ENCODE measurements at regions not wholly inside any gene's neighbourhood (a gene's known extent, or its start where the extent isn't known, plus 50 kb on each side); places are given as distances from the start of the nearest gene placed in this dataset.

DNA sequence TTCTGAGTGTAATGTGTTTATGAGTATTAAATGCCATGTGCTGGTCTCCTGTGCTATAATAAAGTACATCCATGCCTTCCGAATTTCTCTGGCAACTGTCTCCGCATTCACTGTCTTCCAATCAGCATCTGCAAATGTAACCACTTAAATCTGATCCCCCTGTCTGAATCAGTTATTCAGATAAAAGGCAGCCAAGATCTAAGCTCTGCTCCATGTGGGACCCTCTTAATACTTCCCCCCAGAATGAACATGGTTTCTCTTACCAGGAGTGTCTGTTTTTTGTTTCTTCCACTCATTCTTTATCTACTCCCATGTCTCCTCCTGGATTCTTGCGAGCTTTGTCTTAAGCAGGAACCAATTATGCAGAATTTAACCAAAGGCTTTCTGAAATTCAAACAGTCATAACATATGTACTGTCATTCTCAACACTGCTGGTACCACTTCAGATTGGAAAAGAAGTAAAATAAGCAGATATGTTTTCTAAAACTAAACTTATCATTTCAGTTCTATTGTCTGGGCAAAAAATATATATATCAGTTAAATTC is 996.7 kb upstream of the FLRT2 start:
- Mint-ChIP-seq H3K27ac (no peak overlapping the region), H3K4me1 (no peaks in the 10 kb centered on the region), H3K36me3 (no peaks in the 10 kb centered on the region), H3K27me3 (no peaks in the 10 kb centered on the region), H3K4me3 (no peak overlapping the region), H3K9me3 (peaks cover 0 to 6% (median 0%) of the 10 kb centered on the region in 7 donors)
- DNase-seq (no peak), ATAC-seq (ENCODE audit: low read depth in 2 of 2) (no peak)

DNA sequence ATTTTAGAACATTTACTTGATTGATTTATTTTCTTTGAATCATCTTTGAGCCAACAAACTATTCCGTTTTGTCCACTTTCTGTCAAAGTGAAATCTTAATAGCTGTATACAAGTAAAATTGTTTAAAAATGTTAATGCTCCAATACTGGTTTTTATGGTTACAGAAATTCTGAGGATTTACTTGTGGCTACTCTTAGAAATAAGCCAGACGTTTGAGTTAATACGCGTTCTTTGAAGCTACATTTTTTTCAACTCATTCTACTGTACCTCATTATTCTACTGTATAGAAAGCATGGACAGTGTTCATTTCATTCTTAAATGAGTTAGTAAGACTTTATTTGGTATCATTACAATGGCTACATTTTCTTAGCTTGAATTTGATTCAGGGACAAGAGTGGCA is 996.2 kb upstream of the FLRT2 start:
- no peak overlapping the region for H3K27ac Mint-ChIP-seq
- H3K4me3 Mint-ChIP-seq: no peak overlapping the region
- no peaks in the 10 kb centered on the region for H3K4me1 Mint-ChIP-seq
- DNase-seq: no peak
- H3K27me3 Mint-ChIP-seq: no peaks in the 10 kb centered on the region
- H3K9me3 Mint-ChIP-seq: peaks cover 0 to 6% (median 0%) of the 10 kb centered on the region in 7 donors
- ATAC-seq (ENCODE audit: low read depth in 2 of 2): no peak
- no peaks in the 10 kb centered on the region for H3K36me3 Mint-ChIP-seq

DNA sequence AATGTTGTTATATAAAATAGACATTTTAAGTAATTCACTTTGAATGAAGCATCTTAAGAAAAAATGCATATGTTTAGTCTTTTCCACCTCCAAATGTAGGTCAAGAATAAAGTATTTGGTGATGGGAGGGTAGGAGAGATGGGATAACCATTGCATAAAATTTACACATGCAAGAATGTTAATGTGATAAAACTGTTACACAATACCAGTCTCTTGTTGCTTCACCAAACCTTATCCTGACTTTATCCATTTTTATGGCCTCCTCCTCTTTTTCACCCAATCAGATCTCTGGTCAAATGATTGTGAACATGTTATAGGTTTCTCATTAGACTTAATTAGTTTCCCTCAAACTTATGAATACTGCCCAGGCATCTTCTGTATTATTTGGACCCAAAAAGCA is 994.5 kb upstream of the FLRT2 start:
- H3K36me3 Mint-ChIP-seq: no peaks in the 10 kb centered on the region
- H3K9me3 Mint-ChIP-seq: peaks cover 0 to 3% (median 0%) of the 10 kb centered on the region in 7 donors
- no peak for DNase-seq
- H3K4me1 Mint-ChIP-seq: no peaks in the 10 kb centered on the region
- no peak overlapping the region for H3K27ac Mint-ChIP-seq
- no peak for ATAC-seq (ENCODE audit: low read depth in 2 of 2)
- H3K4me3 Mint-ChIP-seq: no peak overlapping the region
- no peaks in the 10 kb centered on the region for H3K27me3 Mint-ChIP-seq

DNA sequence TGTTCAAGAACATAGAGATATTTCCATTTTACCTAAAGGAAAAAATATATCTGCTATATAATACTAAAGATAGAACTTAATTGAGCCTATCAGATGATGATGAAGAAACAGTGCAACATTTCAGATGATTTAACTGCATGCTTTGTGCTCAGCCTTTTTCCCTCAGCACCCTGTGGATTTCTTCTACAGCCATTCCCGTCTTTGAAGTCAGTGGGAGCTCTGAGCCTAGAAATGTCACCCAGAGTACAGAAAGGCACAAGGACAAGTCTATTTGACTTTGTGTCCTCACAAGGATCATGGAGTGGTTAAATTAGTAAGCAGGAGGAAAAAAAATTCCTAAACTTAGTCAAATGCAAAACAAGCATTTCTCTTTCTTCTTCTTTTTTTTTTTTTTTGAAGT is 994.0 kb upstream of the FLRT2 start:
- no peaks in the 10 kb centered on the region for H3K36me3 Mint-ChIP-seq

DNA sequence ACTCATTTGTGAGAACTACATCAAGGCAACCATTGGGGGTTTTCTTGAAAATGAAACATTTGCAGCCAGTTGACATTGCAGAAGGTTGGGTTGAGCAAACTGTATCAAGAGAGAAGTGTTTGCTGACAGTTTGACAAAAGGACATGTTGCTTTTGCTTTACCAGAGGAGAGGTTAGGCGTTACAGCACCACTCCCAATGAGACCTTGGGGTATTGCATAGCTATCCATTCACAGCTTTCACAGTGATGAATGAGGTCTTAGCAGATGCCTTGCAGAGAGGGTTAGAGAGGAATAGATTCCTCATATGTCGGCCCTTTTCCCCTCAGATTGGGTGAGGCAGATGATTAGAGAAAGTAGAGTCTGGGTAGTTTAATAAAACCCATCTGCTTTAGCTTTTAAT is 988.9 kb upstream of the FLRT2 start:
- Mint-ChIP-seq H3K9me3 (peaks cover 0 to 5% (median 0%) of the 10 kb centered on the region in 7 donors), H3K4me3 (no peak overlapping the region), H3K27me3 (no peaks in the 10 kb centered on the region), H3K4me1 (no peaks in the 10 kb centered on the region), H3K36me3 (no peaks in the 10 kb centered on the region), H3K27ac (no peak overlapping the region)
- ATAC-seq (ENCODE audit: low read depth in 2 of 2) (no peak), DNase-seq (no peak)

More for the DNA sequence above, 994.0 kb upstream of the FLRT2 start:
- H3K27ac Mint-ChIP-seq: no peak overlapping the region
- ATAC-seq (ENCODE audit: low read depth in 2 of 2) (no peak), DNase-seq (no peak)
- no peak overlapping the region for H3K4me3 Mint-ChIP-seq
- H3K4me1 Mint-ChIP-seq: no peaks in the 10 kb centered on the region
- H3K27me3 Mint-ChIP-seq: no peaks in the 10 kb centered on the region
- H3K9me3 Mint-ChIP-seq: peaks cover 0 to 3% (median 0%) of the 10 kb centered on the region in 7 donors

DNA sequence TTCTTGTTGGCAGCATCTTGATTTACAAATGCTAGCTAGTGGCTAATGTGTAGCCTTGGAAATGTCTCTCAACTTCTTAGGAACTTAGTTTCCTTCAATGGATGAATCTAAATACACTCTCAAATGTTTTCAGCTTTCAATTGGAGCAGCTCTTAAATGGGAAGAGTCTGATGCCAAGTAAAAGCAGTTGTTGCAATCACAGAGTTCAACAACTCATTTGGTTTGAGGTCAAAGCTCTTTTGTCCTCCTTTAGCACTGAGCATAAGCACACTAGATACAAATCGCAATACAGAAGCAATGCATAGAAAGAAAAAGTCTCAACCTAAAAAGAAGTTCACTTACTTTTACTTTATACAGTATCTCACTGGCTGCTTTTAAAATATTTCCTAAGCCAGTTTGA is 986.1 kb upstream of the FLRT2 start:
- H3K27me3 Mint-ChIP-seq: no peaks in the 10 kb centered on the region
- H3K27ac Mint-ChIP-seq: no peak overlapping the region
- H3K36me3 Mint-ChIP-seq: no peaks in the 10 kb centered on the region
- ATAC-seq (ENCODE audit: low read depth in 2 of 2) (no peak), DNase-seq (no peak)
- no peak overlapping the region for H3K4me3 Mint-ChIP-seq
- peaks cover 0 to 5% (median 0%) of the 10 kb centered on the region in 7 donors for H3K9me3 Mint-ChIP-seq
- H3K4me1 Mint-ChIP-seq: no peaks in the 10 kb centered on the region

DNA sequence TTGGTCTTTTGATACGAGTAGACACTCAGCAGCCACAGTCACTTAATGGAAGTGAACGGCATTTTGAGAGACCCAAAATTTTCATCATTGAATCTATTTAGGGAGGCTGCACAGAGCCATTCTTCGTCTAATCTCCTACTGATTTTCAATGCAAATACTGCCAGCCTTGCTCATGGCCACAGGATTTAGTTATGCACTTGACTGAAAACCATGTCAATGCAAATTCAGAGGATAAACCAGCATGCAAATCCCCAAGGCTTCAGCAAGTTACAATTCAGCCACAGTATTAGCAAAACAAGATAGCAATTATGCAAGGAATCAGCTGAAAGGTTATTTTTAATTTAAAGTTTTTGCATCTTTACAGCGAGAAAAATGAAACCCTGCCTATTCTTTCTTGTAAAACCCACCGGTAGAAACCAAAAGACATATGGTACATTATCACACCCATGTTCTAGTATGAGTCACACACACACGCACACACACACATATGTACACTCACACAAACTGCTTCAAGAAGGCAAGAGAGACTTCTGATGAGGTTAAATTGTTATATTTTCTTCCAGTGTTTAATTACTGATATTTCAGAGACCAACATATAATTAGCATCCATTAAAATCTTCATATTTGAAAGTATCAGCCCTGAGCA is 985.3 kb upstream of the FLRT2 start:
- ATAC-seq (ENCODE audit: low read depth in 2 of 2) (no peak), DNase-seq (no peak)
- H3K4me1 Mint-ChIP-seq: no peaks in the 10 kb centered on the region
- H3K9me3 Mint-ChIP-seq: peaks cover 0 to 5% (median 0%) of the 10 kb centered on the region in 7 donors
- no peaks in the 10 kb centered on the region for H3K36me3 Mint-ChIP-seq
- H3K27me3 Mint-ChIP-seq: no peaks in the 10 kb centered on the region
- no peak overlapping the region for H3K27ac Mint-ChIP-seq
- no peak overlapping the region for H3K4me3 Mint-ChIP-seq

DNA sequence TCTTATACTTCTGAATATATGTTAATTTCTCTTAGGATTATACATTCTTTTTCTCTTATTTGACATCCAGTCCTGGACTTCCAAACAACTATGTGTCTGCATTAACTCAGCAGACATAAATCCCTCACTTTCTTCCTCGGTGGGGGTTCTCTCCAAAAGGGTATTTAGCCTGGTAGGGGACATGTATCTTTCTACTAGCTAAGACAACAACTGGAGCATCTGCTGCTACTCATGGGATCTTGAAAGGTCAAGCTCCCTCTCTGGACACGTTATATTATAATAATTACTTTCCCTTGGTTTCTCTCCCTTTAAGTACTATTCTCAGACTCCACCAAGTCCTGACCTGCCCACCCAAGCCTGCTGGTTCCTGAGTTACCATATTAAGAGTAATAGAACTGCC is 983.7 kb upstream of the FLRT2 start:
- ATAC-seq (ENCODE audit: low read depth in 2 of 2) (no peak), DNase-seq (no peak)
- Mint-ChIP-seq H3K27ac (no peak overlapping the region), H3K4me1 (no peaks in the 10 kb centered on the region), H3K4me3 (peak overlapping the region in 1 of 8 donors; percentile 38), H3K9me3 (peaks cover 0 to 8% (median 2%) of the 10 kb centered on the region in 7 donors), H3K36me3 (no peaks in the 10 kb centered on the region), H3K27me3 (no peaks in the 10 kb centered on the region)

DNA sequence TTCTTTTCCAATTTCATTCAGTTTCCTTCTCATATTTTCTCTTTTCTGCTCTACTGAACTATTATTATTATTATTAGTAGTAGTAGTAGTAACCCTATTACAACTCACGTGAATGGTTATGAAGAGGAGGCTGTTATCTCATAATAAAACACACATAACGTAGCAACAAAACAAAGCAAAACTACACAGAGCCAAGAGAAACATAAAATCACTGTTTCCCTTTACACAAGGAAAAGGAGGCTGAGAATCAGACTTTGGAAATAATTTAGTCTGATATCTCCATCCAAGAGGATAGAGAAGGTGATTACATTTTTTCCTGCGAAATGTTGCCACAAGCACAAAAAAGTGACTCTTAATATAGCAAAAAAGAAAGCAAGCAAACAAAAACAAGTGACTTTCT is 975.8 kb upstream of the FLRT2 start:
- Mint-ChIP-seq H3K9me3 (peaks cover 2 to 26% (median 9%) of the 10 kb centered on the region in 7 donors), H3K36me3 (no peaks in the 10 kb centered on the region), H3K4me1 (no peaks in the 10 kb centered on the region), H3K4me3 (no peak overlapping the region), H3K27ac (no peak overlapping the region), H3K27me3 (no peaks in the 10 kb centered on the region)
- no peak for ATAC-seq (ENCODE audit: low read depth in 2 of 2)
- DNase-seq: no peak

DNA sequence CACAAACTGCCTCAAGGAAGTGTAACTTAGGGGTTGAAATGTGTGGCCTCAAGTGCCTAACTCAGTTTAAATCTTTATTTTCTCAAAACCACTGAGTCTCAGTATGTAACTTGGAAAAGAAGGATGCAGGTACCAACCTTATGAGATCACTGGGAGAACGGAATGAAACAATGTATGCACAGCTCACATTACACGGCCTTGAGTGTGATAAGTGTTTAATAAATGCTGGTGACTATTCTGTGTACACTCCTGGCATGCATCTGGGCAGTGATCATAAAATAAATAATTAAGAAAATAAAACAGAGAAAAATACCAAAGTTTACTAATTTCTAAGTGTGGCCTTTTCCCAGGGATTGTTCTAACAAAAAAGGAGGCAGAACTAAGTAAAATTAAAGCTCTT is 974.5 kb upstream of the FLRT2 start:
- H3K36me3 Mint-ChIP-seq: no peaks in the 10 kb centered on the region

DNA sequence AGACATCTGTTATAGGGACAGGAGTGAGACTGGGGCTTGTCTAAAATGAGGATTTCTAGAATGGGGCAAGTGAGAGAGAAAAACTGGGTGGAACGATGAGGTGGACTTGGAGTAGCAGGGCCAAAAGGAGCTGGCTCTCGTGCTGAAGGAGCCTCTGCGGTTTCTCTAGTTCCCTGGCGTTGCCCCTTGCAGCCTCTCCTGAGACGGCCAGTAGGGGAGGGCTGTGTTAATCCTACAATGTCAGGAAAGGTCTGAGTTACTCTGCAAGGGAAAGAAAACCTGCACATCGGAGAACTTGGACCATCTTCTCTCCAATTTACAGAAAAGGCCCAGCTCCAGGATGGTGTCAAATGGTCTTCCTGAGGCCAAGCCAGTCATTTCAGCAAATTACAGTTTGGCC is 963.8 kb upstream of the FLRT2 start:
- Mint-ChIP-seq H3K27ac (no peak overlapping the region), H3K9me3 (peaks cover 0 to 6% (median 2%) of the 10 kb centered on the region in 7 donors), H3K4me1 (no peaks in the 10 kb centered on the region), H3K27me3 (no peaks in the 10 kb centered on the region), H3K36me3 (no peaks in the 10 kb centered on the region), H3K4me3 (no peak overlapping the region)
- no peak for ATAC-seq (ENCODE audit: low read depth in 2 of 2)
- DNase-seq: no peak

More for the DNA sequence above, 974.5 kb upstream of the FLRT2 start:
- Mint-ChIP-seq H3K9me3 (peaks cover 2 to 30% (median 7%) of the 10 kb centered on the region in 7 donors), H3K27ac (no peak overlapping the region), H3K4me3 (no peak overlapping the region), H3K27me3 (no peaks in the 10 kb centered on the region), H3K4me1 (no peaks in the 10 kb centered on the region)
- no peak for ATAC-seq (ENCODE audit: low read depth in 2 of 2)
- no peak for DNase-seq

DNA sequence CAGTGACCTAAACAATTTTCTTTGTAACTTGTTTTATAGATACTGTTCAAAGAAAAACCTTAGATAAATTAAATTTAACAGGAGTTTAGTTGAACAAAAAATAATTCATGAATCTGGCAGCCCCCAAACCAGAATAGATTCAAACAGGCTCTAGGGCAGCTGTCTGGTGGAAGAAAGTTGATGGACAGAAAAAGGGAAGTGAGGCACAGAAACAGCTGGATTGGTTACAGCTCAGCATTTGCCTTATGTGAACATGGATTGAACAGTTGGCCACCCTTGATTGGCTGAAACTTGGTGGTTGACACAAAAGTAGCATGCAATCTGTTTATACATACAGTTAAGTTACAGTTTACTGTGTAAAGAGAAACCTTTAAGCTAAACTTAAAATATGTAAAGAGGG is 954.3 kb upstream of the FLRT2 start:
- DNase-seq (no peak), ATAC-seq (ENCODE audit: low read depth in 2 of 2) (no peak)
- Mint-ChIP-seq H3K4me1 (no peaks in the 10 kb centered on the region), H3K27ac (no peak overlapping the region), H3K9me3 (peaks cover 0 to 11% (median 0%) of the 10 kb centered on the region in 7 donors), H3K27me3 (no peaks in the 10 kb centered on the region), H3K36me3 (no peaks in the 10 kb centered on the region), H3K4me3 (no peak overlapping the region)

DNA sequence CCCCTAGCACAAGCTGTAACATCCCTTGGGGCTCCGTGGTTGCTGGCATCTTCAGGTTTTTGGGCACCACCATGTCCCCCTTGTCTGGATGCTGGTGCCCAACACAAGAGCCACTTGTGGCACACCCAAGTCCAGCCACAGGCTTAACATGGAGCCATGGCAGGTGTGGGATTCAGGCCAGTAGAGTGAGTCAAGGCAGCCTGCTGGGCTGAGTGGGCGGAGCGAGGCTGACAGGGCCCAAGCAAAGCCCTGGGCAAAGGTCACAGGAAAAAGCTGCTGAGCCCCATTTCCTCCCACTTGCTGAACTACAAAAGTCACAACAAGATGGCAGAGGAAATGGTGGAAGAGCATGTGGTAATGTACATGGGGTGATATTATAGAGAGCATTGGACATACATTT is 950.7 kb upstream of the FLRT2 start:
- Mint-ChIP-seq H3K36me3 (no peaks in the 10 kb centered on the region), H3K4me3 (no peak overlapping the region), H3K27me3 (no peaks in the 10 kb centered on the region), H3K4me1 (no peaks in the 10 kb centered on the region), H3K9me3 (peaks cover 0 to 6% (median 0%) of the 10 kb centered on the region in 7 donors), H3K27ac (no peak overlapping the region)
- ATAC-seq (ENCODE audit: low read depth in 2 of 2) (no peak), DNase-seq (no peak)

DNA sequence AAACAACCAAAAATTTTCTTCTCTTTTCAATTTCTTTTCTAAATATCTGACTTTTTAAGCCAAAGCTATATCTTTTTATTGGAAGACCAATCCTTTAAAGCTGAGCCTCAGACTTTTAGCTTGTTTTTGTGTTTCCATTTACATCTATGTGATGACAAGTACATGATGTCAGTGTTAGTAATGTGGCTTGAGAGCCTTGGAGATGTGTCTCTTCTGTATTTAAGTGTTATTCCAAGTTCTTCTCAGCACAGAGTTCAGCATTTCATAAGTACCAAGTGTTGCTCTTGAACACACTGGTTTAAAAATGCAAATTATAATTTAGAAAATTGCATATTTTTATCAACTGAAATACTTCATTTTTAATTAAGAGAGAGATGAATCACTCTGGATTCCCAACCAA is 948.9 kb upstream of the FLRT2 start:
- ATAC-seq (ENCODE audit: low read depth in 2 of 2): no peak
- no peaks in the 10 kb centered on the region for H3K27me3 Mint-ChIP-seq
- H3K9me3 Mint-ChIP-seq: peaks cover 0 to 9% (median under 1%) of the 10 kb centered on the region in 7 donors
- no peak for DNase-seq
- H3K4me1 Mint-ChIP-seq: no peaks in the 10 kb centered on the region
- H3K27ac Mint-ChIP-seq: no peak overlapping the region
- H3K4me3 Mint-ChIP-seq: no peak overlapping the region
- no peaks in the 10 kb centered on the region for H3K36me3 Mint-ChIP-seq
